IMR-90 (cell line): ENCODE measurements at regions not wholly inside any gene's neighbourhood (a gene's known extent, or its start where the extent isn't known, plus 50 kb on each side); places are given as distances from the start of the nearest gene placed in this dataset.

Source experiments
- ATAC-seq: fragments of 200-7000 bp; cut with Tn5 transposase; 2 replicates; pipeline ENCODE4 v1.9.1; 2020; ENCODE audit warnings: low read depth, mild to moderate bottlenecking, moderate library complexity
- BruUV-seq: library from RNA; stranded (reverse); fragments of 400-500 nt; replicated peaks from 2 replicates; lab custom pipeline; 2021; lab: Mats Ljungman, UMichigan
- CTCF ChIA-PET: fragments of 300-600 bp; formaldehyde crosslinking; extraction: SDS; loops from one replicate; lab custom pipeline; 2021; ENCODE audit warnings: antibody characterized with exemption; lab: Yijun Ruan, JAX
- POLR2A ChIA-PET: fragments of 300-600 bp; sonication (Branson Sonifier 250); formaldehyde crosslinking; loops from one replicate; lab custom pipeline; 2022; ENCODE audit warnings: antibody characterized with exemption; ENCODE audit not compliant: unreplicated experiment; lab: Charles Lee
- DNase-seq: peaks from one replicate; pipeline ENCODE4 v3.0.0; 2013
- H2AFZ ChIP-seq: replicated peaks from 2 replicates; pipeline ENCODE3; 2013; ENCODE audit warnings: low read length, mild to moderate bottlenecking; ENCODE audit not compliant: poor library complexity
- H2AK5ac ChIP-seq: 2 replicates; pipeline ENCODE4 v1.6.1; 2013; ENCODE audit warnings: low read depth, low read length, inconsistent platforms
- H2AK9ac ChIP-seq: replicated peaks from 2 replicates; pipeline ENCODE3; 2013; ENCODE audit warnings: mild to moderate bottlenecking, low read depth, low read length, moderate library complexity; ENCODE audit not compliant: poor library complexity
- H2BK120ac ChIP-seq: 2 replicates; pipeline ENCODE4 v1.6.1; 2013; ENCODE audit warnings: low read depth, low read length, inconsistent platforms
- H2BK15ac ChIP-seq: 3 replicates; pipeline ENCODE4 v1.6.1; 2013; ENCODE audit warnings: low read depth, low read length, inconsistent platforms
- H2BK20ac ChIP-seq: 2 replicates; pipeline ENCODE4 v1.6.1; 2013; ENCODE audit warnings: low read depth, mild to moderate bottlenecking, inconsistent platforms, low read length, moderate library complexity
- H2BK5ac ChIP-seq: 2 replicates; pipeline ENCODE4 v1.6.1; 2013; ENCODE audit warnings: mild to moderate bottlenecking, low read depth, low read length, inconsistent platforms; ENCODE audit not compliant: poor library complexity, severe bottlenecking
- H3K14ac ChIP-seq: replicated peaks from 2 replicates; pipeline ENCODE4 v1.6.1; 2013; ENCODE audit warnings: low read depth, low read length, inconsistent platforms
- H3K18ac ChIP-seq: 2 replicates; pipeline ENCODE4 v1.6.1; 2013; ENCODE audit warnings: low read depth, low read length, control low read depth
- H3K23ac ChIP-seq: 2 replicates; pipeline ENCODE4 v1.6.1; 2013; ENCODE audit warnings: low read depth, low read length, inconsistent platforms
- H3K27ac ChIP-seq: 2 replicates; pipeline ENCODE4 v1.5.1; 2013; ENCODE audit warnings: mild to moderate bottlenecking, control low read depth, low read length; ENCODE audit not compliant: insufficient read depth
- H3K27me3 ChIP-seq: 2 replicates; pipeline ENCODE4 v1.6.1; 2013; ENCODE audit warnings: low read length; ENCODE audit not compliant: control insufficient read depth, insufficient read depth
- H3K36me3 ChIP-seq: 2 replicates; pipeline ENCODE4 v1.6.1; 2013; ENCODE audit warnings: low read length, mixed read lengths; ENCODE audit not compliant: control insufficient read depth, insufficient read depth
- H3K4ac ChIP-seq: 2 replicates; pipeline ENCODE4 v1.6.1; 2013; ENCODE audit warnings: low read depth, low read length, inconsistent platforms
- H3K4me1 ChIP-seq: 2 replicates; pipeline ENCODE4 v1.6.1; 2013; ENCODE audit warnings: low read length, mixed read lengths; ENCODE audit not compliant: control insufficient read depth, insufficient read depth
- H3K4me2 ChIP-seq: 2 replicates; pipeline ENCODE4 v1.6.1; 2013; ENCODE audit warnings: low read depth, mild to moderate bottlenecking, control low read depth, low read length, moderate library complexity
- H3K4me3 ChIP-seq: 2 replicates; pipeline ENCODE4 v1.5.1; 2013; ENCODE audit warnings: low read depth, mild to moderate bottlenecking, control low read depth, low read length, moderate library complexity; ENCODE audit not compliant: insufficient read depth
- H3K56ac ChIP-seq: 2 replicates; pipeline ENCODE4 v1.6.1; 2013; ENCODE audit warnings: low read length, inconsistent platforms; ENCODE audit not compliant: insufficient read depth; ENCODE audit errors: extremely low read depth
- H3K79me1 ChIP-seq, 2 experiments: 2 replicates each; pipeline ENCODE4 v1.6.1; 2013; ENCODE audit warnings: low read length in 2 of 2, inconsistent platforms in 1 of 2, low read depth in 1 of 2
- H3K9ac ChIP-seq: 2 replicates; pipeline ENCODE4 v1.6.1; 2013; ENCODE audit warnings: low read depth, low read length, control low read depth
- H3K9me1 ChIP-seq: 2 replicates; pipeline ENCODE4 v1.6.1; 2013; ENCODE audit warnings: low read length, inconsistent platforms; ENCODE audit not compliant: insufficient read depth
- H3K9me3 ChIP-seq: 2 replicates; pipeline ENCODE4 v1.6.1; 2013; ENCODE audit warnings: low read length; ENCODE audit not compliant: control insufficient read depth, insufficient read depth
- H4K20me1 ChIP-seq: 2 replicates; pipeline ENCODE4 v1.6.1; 2013; ENCODE audit warnings: low read length, inconsistent platforms; ENCODE audit not compliant: insufficient read depth
- H4K5ac ChIP-seq: 2 replicates; pipeline ENCODE4 v1.6.1; 2013; ENCODE audit warnings: mild to moderate bottlenecking, low read depth, low read length, control low read depth
- H4K8ac ChIP-seq, 2 experiments: 2 replicates each; pipeline ENCODE4 v1.6.1; 2013; ENCODE audit warnings: low read depth in 2 of 2, low read length in 2 of 2, control low read depth in 1 of 2, inconsistent platforms in 1 of 2
- H4K91ac ChIP-seq: 2 replicates; pipeline ENCODE4 v1.6.1; 2013; ENCODE audit warnings: low read depth, low read length, inconsistent platforms; ENCODE audit not compliant: insufficient read depth
- MAZ ChIP-seq: IDR thresholded peaks from 2 replicates; pipeline ENCODE4 v1.6.1; 2012; ENCODE audit warnings: low read depth, mild to moderate bottlenecking, low read length, improper control_type of control experiment, moderate library complexity, borderline replicate concordance
- NFE2L2 ChIP-seq: fragments of 150-350 bp; IDR thresholded peaks from 2 replicates; pipeline ENCODE4 v1.6.1; 2016; ENCODE audit warnings: low read depth, mild to moderate bottlenecking, low read length
- WGBS, 2 experiments: methylation state at CpG; one replicate each; pipeline versions ENCODE4 v1.1.5 to v1.1.7; 2013; ENCODE audit warnings: missing lambda C conversion rate in 2 of 2; ENCODE audit not compliant: insufficient read length in 1 of 2; ENCODE audit errors: extremely low coverage in 2 of 2; 5-methylcytosine and 5-hydroxymethylcytosine counted together
- dilution Hi-C: fragments of 300-500 bp; cut with HindIII; formaldehyde crosslinking; loops from one replicate; pipeline ENCODE4 v1.14.3; 2018; ENCODE audit warnings: low sequenced_read_pairs; ENCODE audit not compliant: unreplicated experiment
- in situ Hi-C: fragments of 300-500 bp; cut with MboI; formaldehyde crosslinking; loops from 3 replicates; pipeline ENCODE4 v1.14.3; 2019; ENCODE audit warnings: low sequenced_read_pairs, inconsistent platforms, mixed read lengths
- intact Hi-C: fragments of 100-400 bp; cut with micrococcal nuclease; formaldehyde crosslinking; loops from 2 replicates; pipeline ENCODE4 v1.10.0; 2022

GRCh38 chr1:5753549-5754421, 238.4 kb downstream of the NPHP4 start:
- intact Hi-C loops (no loop called here), in situ Hi-C loops (no loop called here), dilution Hi-C loops (no loop called here)
- no peaks in the 10 kb centered on the region for H3K27me3 ChIP-seq
- H2AK5ac ChIP-seq, result no peak overlapping the region
- DNase-seq (no peak), ATAC-seq (no peak)
- peaks cover 55% of the 10 kb centered on the region for H3K9me3 ChIP-seq
- no peak overlapping the region for H3K18ac ChIP-seq
- H2AFZ ChIP-seq, result no peak overlapping the region
- no peak overlapping the region for H3K23ac ChIP-seq
- H4K91ac ChIP-seq, result no peak overlapping the region
- no peak overlapping the region for H3K9ac ChIP-seq
- TF ChIP-seq MAZ (no peak), NFE2L2 (no peak)
- H3K36me3 ChIP-seq, result no peaks in the 10 kb centered on the region
- no peak overlapping the region for H3K4me3 ChIP-seq
- 70% methylated on average over 11 of the region's 23 CpGs; no CpG with 5 or more reads in 1 of the 2 experiments for WGBS, 2 experiments
- no peaks in the 10 kb centered on the region for H3K9me1 ChIP-seq
- no peak overlapping the region for H2AK9ac ChIP-seq
- H3K4ac ChIP-seq, result no peak overlapping the region
- no peaks in the 10 kb centered on the region for H3K79me1 ChIP-seq
- no peak overlapping the region for H2BK5ac ChIP-seq
- H3K27ac ChIP-seq, result no peak overlapping the region
- no peak overlapping the region for H2BK20ac ChIP-seq
- H3K14ac ChIP-seq, result no peak overlapping the region
- no peak overlapping the region for H3K56ac ChIP-seq
- H4K20me1 ChIP-seq, result no peaks in the 10 kb centered on the region
- BruUV-seq, result no TSS peak
- no peak overlapping the region for H3K4me2 ChIP-seq
- H4K5ac ChIP-seq, result no peak overlapping the region
- H2BK15ac ChIP-seq, result no peak overlapping the region
- CTCF ChIA-PET, result no interaction called here
- H3K4me1 ChIP-seq, result no peaks in the 10 kb centered on the region
- H4K8ac ChIP-seq, result no peak overlapping the region
- POLR2A ChIA-PET, result no interaction called here
- H2BK120ac ChIP-seq, result no peak overlapping the region
